ENCODE measurements at regions not wholly inside any gene's neighbourhood (a gene's known extent, or its start where the extent isn't known, plus 50 kb on each side); places are given as distances from the start of the nearest gene placed in this dataset.

- no peak for DNase-seq
These were observed 104.6 kb downstream of the AMY1C start for GRCh38 chr1:103854279-103854678.

- DNase-seq: no peak
These were observed 110.0 kb downstream of the AMY1C start for GRCh38 chr1:103859721-103860120.

- no peak for DNase-seq
These were observed 149.1 kb downstream of the AMY1C start for GRCh38 chr1:103898576-103899345.

- DNase-seq: no peak
These were observed 150.3 kb downstream of the AMY1C start for GRCh38 chr1:103900005-103900404.

- no peak for DNase-seq
These were observed 151.4 kb downstream of the AMY1C start for GRCh38 chr1:103901072-103901471.

- DNase-seq: no peak
These were observed 155.7 kb downstream of the AMY1C start for GRCh38 chr1:103905363-103905762.

GRCh38 chr1:103911450-103911849 is 161.8 kb downstream of the AMY1C start:
- no peak for DNase-seq

- no peak for DNase-seq
These were observed 168.1 kb downstream of the AMY1C start for GRCh38 chr1:103917795-103918194.

- DNase-seq: no peak
These were observed 182.2 kb downstream of the AMY1C start for GRCh38 chr1:103931891-103932290.

- DNase-seq: no peak
These were observed 188.2 kb downstream of the AMY1C start for GRCh38 chr1:103937763-103938357.

GRCh38 chr1:103941086-103941485 is 191.4 kb downstream of the AMY1C start:
- no peak for DNase-seq

- DNase-seq: no peak
These were observed 192.3 kb downstream of the AMY1C start for GRCh38 chr1:103942029-103942428.

- DNase-seq: no peak
These were observed 196.1 kb downstream of the AMY1C start for GRCh38 chr1:103945774-103946173.

GRCh38 chr1:103948526-103948925 is 198.8 kb downstream of the AMY1C start:
- DNase-seq: no peak

GRCh38 chr1:103949779-103950178 is 200.1 kb downstream of the AMY1C start:
- no peak for DNase-seq

- no peak for DNase-seq
These were observed 203.7 kb downstream of the AMY1C start for GRCh38 chr1:103953386-103953785.

GRCh38 chr1:103958699-103959098 is 209.0 kb downstream of the AMY1C start:
- DNase-seq: no peak

- no peak for DNase-seq
These were observed 209.9 kb downstream of the AMY1C start for GRCh38 chr1:103959565-103959964.

GRCh38 chr1:103960045-103960444 is 210.3 kb downstream of the AMY1C start:
- no peak for DNase-seq

GRCh38 chr1:103960710-103961109 is 211.0 kb downstream of the AMY1C start:
- no peak for DNase-seq

GRCh38 chr1:103986792-103987191 is 237.1 kb downstream of the AMY1C start:
- no peak for DNase-seq

GRCh38 chr1:103997631-103998030 is 247.9 kb downstream of the AMY1C start:
- DNase-seq: no peak

- no peak for DNase-seq
These were observed 269.4 kb downstream of the AMY1C start for GRCh38 chr1:104018922-104019674.

- no peak for DNase-seq
These were observed 270.0 kb downstream of the AMY1C start for GRCh38 chr1:104019675-104020049.

Data from DMS 273 treated with DMSO at 0.1 percent for 48 hours (cell line).